GM19463 (cell line): ENCODE measurements at regions not wholly inside any gene's neighbourhood (a gene's known extent, or its start where the extent isn't known, plus 50 kb on each side); places are given as distances from the start of the nearest gene placed in this dataset.
"Not testable (repeated sequence)": the region's sequence is repeated elsewhere in the genome, so short reads cannot be mapped to it uniquely, and the experiment has no call there.

Experiments
- ATAC-seq: cut with Tn5 transposase; IDR thresholded peaks from one replicate; pipeline ENCODE4 v1.9.1; 2021; ENCODE audit warnings: mild to moderate bottlenecking, moderate library complexity; ENCODE audit not compliant: unreplicated experiment

GRCh38 chr5:2848619-2849018, 97.1 kb upstream of the IRX2 start:
- no peak for ATAC-seq

- ATAC-seq, result no peak
Observed at GRCh38 chr5:2847608-2848007, 96.1 kb upstream of the IRX2 start.

- ATAC-seq, result no peak
Observed at GRCh38 chr5:2841208-2841607, 89.7 kb upstream of the IRX2 start.

GRCh38 chr5:2840372-2840915, 89.0 kb upstream of the IRX2 start:
- ATAC-seq, result no peak

- no peak for ATAC-seq
Observed at GRCh38 chr5:2836133-2836532, 84.7 kb upstream of the IRX2 start.

GRCh38 chr5:2833556-2833955, 82.1 kb upstream of the IRX2 start:
- no peak for ATAC-seq

- ATAC-seq, result no peak
Observed at GRCh38 chr5:2832394-2832793, 80.9 kb upstream of the IRX2 start.

- no peak for ATAC-seq
Observed at GRCh38 chr5:2829239-2829638, 77.8 kb upstream of the IRX2 start.

GRCh38 chr5:2818936-2819335, 67.5 kb upstream of the IRX2 start:
- ATAC-seq, result no peak

- no peak for ATAC-seq
Observed at GRCh38 chr5:2817031-2817603, 65.6 kb upstream of the IRX2 start.

- no peak for ATAC-seq
Observed at GRCh38 chr5:2813678-2814077, 62.2 kb upstream of the IRX2 start.

GRCh38 chr5:2810644-2811043, 59.2 kb upstream of the IRX2 start:
- ATAC-seq, result no peak

GRCh38 chr5:2807244-2807643, 55.8 kb upstream of the IRX2 start:
- ATAC-seq, result not testable (repeated sequence)

- no peak for ATAC-seq
Observed at GRCh38 chr5:2806176-2806575, 54.7 kb upstream of the IRX2 start.

- ATAC-seq, result no peak
Observed at GRCh38 chr5:2805080-2805479, 53.6 kb upstream of the IRX2 start.

GRCh38 chr5:2803751-2804150, 52.3 kb upstream of the IRX2 start:
- ATAC-seq, result no peak

GRCh38 chr5:2802693-2803365, 51.4 kb upstream of the IRX2 start:
- ATAC-seq, result no peak

- no peak for ATAC-seq
Observed at GRCh38 chr5:2801577-2802525, 50.4 kb upstream of the IRX2 start.
